COR-L47 (cell line): ENCODE measurements at regions not wholly inside any gene's neighbourhood (a gene's known extent, or its start where the extent isn't known, plus 50 kb on each side); places are given as distances from the start of the nearest gene placed in this dataset.

Experiments used
- DNase-seq: peaks from one replicate; lab custom pipeline; 2025; lab: John Stamatoyannopoulos, UW

DNA sequence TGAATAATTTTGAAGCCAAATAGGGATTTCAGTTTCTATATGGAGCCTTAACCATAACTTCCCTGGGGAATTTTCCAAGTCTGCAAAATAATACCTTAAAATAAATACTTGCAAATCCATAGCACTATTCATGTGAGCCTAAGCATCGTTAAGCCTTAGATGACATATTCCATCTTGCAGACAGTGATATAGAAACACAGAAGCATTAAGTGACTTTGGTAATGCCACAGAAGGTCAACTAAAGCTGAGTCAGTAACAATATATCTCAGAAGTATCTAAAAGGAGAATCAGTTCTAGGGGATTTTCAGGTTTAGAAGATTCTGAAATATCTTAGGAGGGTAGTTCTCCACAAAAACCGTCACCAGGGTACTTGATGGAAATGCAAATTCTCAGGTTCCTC is 163.4 kb upstream of the COL1A2 start:
- no peak for DNase-seq

DNA sequence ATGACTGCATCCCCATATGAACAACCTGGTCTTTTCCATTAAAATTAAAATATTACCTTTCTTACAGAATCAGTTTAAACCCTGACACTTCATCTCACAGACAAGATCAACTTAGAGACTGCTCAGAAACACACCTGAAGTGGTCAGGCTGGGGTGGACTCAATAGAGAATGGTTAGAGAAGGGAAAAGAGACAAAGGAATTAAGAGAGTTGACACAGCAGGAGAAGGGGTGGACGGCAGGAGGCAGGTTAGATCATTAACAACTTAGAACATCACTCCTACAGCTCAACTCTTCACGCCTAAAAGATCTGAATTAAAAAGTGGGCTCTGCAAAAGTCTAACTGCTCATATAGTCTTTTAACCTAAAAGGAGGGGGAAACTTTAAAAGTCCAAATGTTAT is 157.7 kb upstream of the COL1A2 start:
- DNase-seq = no peak

DNA sequence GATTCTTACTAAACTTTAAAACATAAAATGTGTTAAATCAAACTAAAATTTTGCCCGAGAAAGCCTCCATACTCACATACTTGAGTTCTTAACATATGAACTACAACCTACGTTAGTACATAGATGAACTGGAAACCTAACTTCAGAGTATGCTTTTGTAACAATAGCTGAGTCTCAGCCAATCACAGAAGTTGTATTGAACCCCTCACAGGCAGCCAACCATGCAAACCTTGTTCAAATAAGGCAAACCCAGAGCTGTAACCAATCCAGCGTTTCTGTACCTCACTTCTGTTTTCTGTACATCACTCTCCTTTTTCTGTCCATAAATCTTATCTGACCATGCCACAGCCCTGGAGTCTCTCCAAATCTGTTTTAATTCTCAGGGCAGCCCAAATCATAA is 157.3 kb upstream of the COL1A2 start:
- no peak for DNase-seq

DNA sequence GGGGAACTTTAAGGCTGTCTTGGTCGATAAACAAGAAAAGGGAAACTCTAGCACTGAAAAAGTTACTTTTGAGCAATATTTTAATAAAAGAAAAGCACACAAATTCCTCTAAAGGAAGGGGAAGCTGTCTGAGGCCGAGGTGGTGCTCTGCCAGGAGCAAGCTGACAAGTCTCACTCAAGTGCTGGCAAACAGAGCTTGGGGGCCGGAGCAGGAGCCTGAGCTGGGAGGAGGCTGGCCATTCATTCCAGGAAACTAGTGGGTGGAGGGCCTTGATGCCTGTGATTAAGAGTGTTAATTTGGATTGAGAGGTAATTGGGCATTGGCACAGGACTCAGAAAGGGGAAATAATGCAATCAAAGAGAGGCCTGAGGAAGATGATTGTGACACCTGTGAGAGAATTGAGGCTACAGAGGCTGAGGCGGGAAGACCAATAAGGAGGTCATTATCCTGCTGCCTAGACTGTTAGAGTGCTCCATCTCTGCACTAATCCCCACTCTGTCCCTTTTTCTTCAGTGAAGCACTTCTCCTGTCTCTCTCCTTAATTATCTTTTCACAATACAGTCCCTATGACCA is 154.9 kb upstream of the COL1A2 start:
- no peak for DNase-seq

DNA sequence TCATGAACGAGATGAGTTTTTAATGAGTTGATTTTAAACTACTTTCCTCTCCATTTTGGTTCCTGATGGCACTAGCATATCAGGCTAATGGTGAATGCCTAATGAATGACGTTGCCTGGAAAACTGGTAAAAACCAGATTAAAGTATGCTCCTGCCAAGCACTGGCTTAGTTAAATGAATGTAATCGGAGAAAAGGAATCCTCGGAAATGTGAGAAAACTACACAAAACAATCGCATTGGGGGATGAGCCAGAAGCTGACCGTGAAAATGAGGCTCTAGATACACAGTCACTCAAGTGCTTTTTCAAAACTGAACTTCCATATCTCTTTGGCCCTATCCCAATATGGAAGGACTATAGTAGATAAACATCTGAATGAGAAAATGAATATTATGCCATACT is 153.8 kb upstream of the COL1A2 start:
- DNase-seq = no peak

DNA sequence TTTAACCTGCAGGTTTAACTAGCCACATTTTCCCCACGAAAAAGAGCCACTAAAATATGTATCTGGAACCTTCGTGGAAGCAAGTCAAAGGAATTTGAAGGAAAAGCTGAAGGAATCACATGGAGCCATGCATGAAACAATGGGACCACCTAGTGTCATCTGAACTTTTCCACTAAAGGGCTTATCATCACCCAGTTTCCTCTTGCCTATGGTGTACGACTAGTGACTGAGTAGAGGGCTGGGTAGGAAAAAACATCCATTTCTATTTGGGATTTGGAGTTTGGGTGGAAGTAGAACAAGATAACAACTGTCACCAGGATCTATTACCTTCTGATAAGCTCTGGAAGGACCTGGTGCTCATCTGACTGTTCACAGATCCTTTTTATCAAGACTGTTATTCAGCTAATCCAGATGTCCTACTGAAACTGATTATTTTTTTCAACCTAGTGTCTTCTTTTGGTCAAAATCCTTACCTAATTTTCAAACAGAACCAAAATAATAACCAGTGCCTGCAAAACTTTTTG is 153.2 kb upstream of the COL1A2 start:
- no peak for DNase-seq

DNA sequence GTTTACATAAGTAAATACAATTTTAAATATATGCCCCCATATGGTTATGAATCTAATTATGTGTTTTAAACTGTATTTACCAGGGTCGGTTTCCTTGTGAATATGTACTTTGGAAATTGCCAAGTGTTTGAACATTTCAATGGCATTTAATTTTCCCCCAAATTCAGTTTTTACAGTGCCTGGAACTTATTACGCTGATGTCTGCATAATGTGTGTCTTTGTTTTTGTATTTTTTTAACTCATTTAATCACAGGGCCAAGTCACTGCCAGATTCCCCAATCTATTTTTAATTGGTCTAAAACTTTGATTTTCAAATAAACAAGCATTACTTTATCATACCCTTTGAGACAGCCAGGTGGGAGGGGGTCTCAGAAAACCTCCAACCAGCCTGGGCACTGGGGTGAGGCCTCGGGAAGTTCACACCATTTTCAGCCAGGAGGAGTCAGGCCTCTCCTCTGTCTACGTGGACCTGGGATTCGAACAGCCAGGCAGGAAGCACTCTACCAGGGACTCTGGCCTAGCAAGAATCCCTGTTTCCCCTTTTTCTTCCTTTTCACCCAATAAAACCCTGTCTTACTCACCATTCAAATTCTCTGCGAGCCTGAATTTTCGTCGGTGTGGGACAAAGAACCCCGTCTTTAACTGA is 151.5 kb upstream of the COL1A2 start:
- no peak for DNase-seq

DNA sequence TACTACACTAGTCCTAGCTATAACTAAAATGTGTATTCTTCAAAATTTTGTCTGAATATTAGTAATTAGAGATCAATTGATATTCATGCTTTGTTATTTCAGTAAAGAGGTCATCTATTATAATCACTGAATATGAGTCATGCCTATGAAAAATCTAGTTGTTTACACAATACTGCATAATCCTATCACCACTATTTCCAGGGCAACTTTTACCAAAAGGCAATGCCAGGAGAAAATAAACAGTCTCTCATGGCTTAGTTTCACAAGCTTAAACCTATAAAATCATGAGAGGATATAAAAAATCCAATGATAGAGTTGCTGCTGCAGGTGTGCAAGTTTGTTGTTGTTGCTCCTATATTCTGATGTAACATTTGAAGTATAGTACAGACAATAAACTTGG is 149.9 kb upstream of the COL1A2 start:
- no peak for DNase-seq

DNA sequence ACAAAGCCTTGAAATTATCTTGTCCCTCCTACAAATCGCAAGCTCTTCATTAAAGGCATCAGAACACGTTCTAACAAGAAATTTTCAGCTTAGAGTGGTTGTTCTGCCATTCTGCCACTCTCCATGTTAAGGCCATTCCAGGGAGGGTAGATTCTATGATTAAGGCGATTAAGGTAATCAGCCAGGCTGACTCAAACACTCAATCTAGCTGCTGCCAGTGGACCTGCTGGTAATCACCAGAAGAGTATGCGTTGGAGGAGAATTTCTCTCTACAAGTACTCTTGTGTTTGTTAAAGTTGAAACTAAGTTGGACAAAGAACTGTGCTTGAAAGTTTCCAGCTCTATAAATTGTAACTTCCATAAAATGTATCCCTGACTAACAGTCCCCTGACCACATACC is 149.2 kb upstream of the COL1A2 start:
- DNase-seq = no peak

DNA sequence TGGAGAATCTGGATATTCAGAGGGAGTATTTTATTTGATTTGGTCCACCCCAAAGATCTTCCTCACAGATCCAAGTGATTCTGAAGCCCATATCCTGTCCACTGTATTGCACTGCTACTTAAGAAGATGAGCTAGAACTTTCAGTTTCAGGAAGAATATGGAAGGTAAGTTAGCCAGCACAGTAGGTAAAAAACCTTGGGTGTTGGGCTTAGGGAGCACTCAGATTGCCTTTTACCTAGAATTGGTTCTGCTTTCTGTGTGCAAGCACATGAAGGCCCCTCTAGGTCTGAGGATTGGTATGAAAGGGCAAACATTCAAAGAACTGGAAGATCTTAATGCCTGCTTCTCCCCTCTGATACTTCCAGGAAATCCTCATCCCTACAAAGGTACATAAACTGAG is 146.7 kb upstream of the COL1A2 start:
- no peak for DNase-seq

DNA sequence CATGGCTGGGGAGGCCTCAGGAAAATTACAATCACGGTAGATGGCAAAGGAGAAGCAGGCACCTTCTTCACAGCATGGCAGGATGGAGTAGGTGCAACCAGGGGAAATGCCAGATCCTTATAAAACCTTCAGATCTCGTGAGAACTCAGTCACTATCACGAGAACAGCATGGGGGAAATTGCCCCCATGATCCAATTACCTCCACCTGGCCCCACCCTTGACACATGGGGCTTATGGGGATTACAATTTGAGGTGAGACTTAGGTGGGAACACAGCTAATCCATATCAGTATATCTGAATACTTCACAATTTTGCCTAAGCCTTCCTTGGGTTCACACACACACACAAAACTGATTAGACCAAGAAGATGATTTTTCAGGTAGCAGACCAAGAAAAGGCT is 145.1 kb upstream of the COL1A2 start:
- no peak for DNase-seq

DNA sequence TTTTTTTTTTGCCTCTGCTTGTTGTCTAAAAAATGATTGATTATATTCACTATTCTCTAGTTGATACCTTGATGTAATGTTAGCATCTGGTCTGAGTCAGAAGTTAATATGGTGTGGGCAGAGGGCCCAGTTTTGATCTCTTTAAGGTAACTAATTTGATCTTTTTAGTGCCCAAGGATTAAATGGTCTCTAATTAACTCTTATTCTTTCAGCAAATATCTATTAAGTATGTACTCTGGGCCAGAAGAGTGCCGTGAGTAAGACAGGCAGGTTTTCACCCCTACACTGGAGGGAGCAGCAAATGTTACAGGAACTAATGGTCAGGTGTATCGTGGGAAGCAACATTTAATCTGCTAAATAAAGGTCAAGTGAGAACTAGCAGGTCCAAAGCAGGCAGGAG is 144.6 kb upstream of the COL1A2 start:
- DNase-seq = peak; percentile 5

DNA sequence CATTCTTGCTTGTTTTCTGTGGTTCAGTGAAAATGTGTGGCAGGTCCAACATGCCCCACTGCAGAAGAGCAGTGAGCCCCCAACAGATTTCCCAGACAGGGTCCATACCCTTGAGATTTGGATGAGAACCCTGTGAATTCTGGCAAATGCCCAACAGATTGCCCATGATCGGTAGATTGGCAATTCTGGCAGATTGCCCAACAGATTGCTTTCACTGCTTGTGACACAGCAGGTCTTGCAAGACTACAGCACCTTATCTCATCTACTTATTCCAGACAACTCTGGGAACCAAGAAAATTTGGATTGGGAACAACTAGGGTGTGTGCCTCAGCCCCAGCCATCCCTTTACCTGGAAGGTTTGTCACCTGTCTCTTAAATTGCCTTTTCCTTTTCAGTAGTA is 143.7 kb upstream of the COL1A2 start:
- DNase-seq = no peak

DNA sequence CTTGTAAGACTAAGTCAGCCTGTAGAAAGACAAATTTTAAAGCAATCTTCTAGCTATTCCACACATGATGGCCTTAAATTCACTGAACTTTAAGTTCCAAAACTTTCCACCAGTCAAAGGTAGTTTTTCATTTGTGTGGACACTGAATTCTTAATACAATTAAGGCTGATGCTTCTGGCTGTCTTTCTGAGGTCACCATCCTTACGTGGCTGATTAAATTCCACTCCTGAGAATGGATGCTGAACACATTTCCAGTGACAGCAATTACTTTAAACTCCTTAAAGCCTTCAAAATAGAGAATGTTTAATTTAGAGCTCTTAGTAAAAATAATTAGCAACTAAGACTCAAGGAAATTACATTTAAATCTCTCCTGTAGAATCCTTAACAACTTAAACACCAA is 142.6 kb upstream of the COL1A2 start:
- DNase-seq = no peak

DNA sequence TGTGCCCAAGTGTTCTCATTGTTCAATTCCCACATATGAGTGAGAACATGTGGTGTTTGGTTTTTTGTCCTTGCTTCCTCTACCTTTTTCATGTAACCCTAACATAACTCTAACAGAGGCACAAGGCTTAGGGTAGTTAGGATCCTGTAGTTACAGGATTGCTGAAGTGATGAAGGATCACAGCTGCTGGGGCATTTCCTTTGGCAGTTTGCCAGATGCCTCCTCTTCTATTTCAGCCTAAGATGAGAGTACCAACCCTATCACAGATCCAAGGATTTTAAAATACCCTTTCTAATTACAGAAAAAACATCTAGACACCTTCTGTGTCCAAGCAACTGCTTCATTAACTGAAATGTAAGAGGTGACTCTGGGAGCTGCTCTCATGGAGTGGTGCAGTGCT is 141.7 kb upstream of the COL1A2 start:
- no peak for DNase-seq

DNA sequence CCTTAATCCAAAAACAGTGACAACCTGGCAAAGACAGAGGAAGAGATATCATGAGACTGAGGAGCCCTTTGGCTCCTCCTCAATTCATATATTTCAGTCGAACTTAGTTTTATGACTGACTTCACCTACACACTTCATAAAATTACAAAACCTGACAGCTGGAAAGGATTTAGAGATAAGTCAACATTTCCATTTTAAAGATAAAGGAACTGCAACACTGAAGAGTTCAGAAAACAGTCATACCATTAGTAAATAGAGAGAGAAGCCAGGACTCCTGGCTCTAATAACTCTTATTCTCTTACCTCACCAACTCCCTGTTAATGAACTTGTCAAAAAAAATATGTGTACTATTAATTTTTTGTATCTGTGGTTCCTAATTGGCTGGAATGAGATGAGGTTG is 141.0 kb upstream of the COL1A2 start:
- no peak for DNase-seq

DNA sequence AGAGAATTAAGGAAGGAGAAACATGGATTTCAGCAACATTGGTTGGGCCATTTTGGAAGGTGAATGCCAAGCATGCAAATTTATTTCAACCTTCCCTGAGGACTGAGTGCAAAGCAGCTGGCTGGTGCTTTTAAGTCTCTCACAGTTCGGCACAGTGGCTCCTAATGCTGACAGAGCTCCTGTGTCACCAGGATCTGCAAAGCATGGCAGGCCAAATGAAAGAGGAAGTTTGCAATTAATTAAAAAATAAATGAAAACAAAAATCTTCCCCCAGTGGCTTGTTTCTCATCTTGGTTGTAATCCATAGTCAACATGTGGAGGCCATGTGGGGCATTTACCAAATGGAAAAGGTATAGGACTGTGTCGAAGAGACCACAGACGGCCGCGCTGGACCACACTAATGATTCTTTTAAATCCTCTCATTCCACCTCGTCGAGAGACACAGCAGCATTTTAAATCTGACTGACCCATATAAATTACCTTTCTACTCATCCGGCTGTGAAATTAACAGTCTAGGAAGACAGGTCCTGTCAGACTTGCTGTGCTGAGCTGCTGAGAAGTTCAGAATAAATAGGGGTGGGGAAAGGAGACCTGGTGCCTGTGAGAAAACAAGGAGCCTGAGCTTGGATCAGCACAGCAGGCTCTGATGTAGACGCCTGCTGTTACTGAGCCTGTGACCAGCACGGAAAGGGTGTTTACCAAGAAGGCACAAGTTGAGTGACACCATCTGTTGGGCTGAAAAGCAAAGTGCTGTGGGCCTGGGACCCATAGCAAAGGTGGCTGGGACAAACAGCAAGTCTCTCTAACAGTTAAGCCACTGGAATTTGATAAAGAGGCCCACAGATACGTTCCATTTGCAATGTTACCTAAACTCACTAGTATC is 136.0 kb upstream of the COL1A2 start:
- DNase-seq = no peak

DNA sequence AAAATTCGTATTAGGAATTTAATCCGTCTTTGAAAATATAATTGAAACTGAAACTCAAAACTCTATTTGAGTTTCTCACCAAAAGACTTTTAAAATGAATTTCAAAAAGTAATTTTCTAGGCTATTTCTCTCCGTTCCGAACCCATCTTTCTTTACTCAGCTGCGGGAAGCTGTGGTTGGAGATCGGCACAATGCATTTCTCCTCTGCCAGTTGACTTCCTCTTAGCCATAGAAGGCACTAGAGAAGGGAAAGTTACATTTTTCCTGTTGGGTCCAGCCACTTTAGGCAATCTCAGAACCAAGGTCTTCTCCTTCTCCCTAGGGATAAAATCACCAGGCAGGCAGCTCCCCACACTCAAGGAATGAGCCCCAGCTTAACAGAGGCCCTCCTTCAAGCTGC is 133.6 kb upstream of the COL1A2 start:
- DNase-seq = no peak

DNA sequence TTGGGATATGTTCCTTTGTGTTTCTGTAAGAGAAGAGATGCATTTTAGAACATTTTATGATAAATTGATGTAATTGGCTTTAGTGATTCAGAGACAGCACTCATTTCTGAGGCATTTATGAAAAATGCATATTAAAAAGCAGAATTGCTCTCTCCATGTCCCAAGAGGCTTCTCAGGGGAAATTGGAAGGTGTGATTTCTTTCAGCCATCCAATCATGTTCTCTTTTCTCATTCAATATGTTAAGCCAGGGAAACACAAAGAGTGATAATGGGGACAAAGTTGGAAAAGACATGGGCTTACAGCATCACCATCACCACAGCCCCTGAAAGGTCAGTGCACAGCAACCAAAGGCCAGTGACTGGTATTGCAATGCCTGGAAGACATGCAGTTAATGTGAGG is 129.9 kb upstream of the COL1A2 start:
- DNase-seq = no peak

DNA sequence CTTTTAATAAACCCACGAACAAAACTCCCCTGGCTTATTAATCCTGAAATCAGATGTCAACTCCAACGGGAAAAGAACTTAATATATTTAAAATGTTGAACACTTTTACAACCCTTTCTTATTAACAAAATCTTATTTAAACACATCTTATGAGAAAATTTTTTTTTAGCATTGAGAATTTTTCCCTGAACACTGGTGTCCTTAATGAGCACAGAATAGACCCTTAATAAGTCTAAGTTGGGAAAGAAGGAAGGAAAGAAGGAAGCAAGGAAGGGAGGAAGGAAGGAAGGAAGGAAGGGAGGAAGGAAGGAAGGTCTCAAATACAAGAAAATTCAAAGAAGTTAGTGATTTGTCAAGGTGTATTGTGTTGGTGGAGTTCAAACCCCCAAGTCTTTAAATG is 129.2 kb upstream of the COL1A2 start:
- no peak for DNase-seq

DNA sequence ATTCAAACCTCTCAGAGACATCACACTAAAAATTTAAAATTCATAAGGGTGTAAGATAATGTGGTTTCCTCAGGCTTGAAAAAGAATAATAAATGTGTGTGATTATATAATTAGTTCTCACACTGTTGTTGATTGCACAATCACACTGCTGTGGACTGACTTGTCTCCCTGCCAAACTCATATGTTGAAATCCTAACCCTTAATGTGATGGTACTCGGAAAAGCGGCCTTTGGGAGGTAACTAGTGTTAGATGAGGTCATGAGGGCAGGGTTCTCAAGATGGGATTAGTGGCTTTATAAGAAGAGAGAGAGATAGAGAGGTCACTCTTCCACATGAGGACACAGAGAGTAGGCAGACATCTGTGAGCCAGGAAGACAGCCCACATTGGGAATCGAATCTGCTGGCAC is 128.5 kb upstream of the COL1A2 start:
- no peak for DNase-seq

DNA sequence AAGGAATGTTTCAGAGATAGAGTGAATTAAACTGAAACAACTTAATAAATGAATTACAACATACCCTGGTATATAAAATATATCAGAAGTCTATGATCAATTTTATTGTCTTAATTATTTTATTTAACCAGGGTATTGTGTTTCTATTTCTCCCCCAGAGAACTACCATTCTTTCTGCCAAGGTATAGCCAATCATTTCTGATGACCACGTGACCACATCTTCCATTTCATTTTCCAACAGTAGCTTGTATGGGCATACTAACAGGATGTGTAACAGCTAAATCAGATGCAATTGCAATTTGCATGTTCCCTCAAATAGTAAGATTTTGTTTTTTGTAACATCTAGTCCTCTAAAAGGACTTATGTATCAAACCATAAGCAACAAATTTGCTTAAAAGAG is 123.9 kb upstream of the COL1A2 start:
- DNase-seq = no peak
